Stimulated activated CD8-positive, alpha-beta memory T cell treated with anti-CD3 and anti-CD28 coated beads, Interleukin-12 subunit alpha, Interleukin-12 subunit beta, amount 100 ng/mL, for 24 hours (primary cell): ENCODE measurements at regions not wholly inside any gene's neighbourhood (a gene's known extent, or its start where the extent isn't known, plus 50 kb on each side); places are given as distances from the start of the nearest gene placed in this dataset.

Source experiments
- DNase-seq: peaks from one replicate; pipeline ENCODE4 v3.0.0-alpha.2; 2020; ENCODE audit errors: extremely low read depth

DNA sequence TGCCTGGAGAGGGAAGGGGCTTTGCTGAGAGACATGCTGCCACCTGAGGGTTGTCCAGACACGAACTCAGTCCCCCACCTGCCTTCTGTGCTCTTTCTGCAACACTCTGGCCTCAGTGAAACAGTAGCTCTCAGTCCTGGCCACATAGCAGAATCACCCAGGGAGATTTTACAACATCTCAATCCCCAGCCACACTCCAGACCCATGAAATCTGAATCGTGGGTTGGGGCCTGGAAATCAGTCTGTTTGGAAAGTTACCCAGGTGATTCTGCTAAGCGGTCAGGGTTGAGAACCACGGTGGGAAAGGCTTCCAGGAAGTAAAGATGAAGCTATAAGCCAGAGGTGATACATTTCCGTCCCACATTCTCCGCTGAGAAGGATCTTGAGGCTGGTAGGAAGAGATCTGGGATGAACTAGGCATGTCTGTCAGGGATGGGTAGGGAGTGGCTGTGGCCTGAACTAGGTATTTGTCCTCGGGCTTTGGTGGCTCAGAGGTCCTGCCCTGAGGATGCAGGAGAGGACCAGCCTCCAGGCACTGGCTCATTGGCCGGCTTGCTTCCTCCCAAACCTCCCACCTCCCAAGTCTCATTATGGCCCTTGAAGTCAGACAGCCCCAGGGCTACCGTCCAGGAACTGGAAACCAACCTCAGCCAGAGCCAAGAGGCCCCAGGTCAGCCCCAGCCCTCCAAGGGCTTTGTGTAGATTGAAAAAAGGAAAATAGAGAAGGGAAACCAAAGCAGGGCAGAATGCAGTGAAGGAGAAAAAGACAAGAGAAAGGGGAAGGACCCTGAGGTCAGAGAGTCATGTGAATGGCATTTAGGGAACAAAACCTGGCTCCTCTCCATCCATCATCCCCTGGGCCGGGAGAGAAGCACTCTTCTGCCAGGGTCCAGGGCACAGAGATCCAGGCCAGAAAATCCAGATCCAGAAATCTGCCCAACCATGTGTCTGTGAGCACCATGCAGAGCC, 119.6 kb downstream of the ZFP36L2 start:
- no peak for DNase-seq

DNA sequence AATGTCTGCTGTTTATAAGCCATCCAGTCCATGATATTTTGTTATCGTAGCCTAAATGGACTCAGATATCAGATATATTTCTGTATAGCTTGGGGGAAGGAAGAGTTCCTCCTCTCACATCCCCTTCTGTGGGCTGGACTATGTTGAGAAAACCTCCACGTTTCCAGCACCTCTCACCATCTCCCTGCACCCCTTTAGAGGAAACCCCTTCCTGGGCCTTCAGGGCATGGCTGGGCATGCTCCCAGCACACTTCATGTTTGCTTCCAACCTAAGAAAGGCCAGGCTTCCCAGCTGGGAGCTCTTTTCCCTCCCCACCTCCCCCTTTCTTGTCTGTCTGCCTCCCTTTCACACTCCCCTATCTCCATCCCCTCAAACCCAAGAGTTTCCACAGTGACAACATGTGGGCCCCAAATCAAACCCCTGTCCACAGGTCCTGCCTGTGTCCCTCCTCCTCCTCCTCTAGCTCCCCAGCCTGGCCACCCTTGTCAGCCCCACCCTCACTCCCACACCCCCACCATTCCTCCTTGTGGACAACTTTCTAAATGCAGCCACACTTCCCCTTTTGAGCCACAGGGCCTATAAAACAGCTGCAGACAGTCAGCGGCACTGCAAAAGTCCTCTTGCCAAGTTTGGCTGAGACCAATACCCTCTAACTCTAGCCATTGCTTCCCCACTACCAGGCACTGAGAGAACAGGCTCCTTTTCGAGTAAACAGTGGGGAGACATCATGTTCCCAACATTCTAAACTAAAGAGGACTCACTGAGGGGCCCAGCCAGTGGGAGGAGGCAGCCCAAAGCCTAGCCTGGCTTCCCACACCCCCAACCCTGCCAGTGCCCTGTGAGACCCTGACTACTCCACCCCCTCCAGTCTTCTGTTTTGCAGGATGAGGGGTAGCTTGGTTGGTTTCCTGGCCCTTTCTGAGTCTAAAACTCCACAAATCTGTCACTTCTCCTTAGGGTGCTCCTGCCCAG, 120.5 kb downstream of the ZFP36L2 start:
- no peak for DNase-seq

DNA sequence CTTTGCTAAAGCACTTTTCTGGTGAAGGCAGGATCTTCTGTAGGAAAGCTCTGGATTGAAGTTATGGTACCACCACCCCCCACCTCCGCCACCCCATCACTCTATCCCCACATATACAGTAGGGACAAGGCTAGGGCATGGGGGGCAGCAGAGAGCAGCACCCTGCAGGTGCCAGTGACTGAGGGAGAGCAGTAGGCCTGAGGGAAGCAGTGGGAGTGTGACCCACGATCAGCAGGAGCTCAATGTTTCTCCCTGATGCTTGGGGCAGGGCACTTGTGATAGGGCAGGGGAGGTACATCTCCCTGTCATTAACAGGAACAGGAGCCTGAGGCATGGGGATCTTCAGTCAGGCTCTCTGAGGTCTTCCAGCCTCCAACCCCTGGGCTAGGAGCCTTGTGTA, 121.6 kb downstream of the ZFP36L2 start:
- no peak for DNase-seq

DNA sequence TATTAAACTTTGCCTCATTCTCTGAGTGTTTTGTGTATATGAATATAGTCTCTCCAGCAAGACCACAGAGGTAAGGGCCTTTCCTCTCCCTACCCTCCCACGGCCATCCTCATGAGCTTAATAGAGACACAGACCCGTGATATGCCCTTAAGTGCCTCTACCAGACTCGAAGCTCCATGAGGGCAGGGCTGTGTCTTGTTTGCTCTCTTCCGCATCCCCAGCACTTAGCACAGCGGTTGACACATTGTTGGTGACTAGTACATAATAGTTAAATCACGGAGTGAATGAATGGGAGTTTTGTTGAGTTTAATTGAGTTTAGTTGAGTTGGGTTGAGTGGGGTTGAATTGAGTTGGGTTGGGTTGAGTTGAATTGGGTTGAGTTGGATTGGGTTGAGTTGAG, 122.3 kb downstream of the ZFP36L2 start:
- DNase-seq, result no peak

DNA sequence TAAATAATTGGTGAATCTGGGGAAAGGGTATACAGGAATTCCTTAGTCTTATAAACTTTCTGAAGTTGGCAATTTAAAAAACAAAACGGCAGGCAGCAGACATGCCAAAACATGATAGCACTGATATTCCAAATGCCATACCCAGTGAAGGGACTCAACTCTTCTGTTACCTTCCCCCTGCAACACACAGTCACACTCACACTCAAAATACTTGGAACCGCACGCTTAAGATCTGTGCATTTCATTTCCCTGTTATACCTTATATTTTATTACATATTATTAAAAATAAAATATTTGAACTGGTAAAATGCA, 123.4 kb downstream of the ZFP36L2 start:
- DNase-seq, result no peak

DNA sequence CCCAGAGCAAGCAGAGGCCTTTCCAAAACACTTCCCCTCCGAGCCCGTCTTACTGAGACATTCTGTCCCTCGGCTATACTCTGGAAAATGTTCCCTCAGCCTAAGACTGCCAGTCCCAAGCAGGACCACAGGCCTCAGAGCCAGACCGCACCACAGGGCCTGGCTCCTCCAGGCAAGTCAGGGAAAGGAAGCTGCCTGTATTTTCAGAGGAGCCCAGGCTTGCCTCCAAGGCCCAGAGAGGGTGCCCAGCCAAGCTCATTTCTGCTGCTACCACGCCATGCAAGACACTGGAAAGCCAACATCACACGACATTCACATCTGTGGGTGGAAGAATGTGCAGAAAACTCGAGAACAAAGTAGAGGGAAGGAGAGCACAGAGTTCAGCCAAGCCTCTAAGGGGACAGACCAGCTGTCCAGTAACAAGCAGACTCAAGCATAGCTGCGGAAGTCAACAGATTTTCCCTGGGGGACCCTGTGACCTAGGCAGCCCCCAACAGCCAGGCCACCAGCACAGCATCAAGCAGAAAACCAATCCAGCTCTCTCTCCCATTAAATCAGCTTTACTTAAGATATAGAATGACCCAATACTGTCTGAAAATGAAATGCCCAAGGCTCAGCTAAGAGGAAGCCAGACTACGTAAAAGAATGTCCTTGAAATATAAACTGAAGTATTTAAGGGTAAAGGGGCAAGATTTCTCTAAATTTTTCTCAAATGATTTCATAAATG, 123.9 kb downstream of the ZFP36L2 start:
- no peak for DNase-seq

DNA sequence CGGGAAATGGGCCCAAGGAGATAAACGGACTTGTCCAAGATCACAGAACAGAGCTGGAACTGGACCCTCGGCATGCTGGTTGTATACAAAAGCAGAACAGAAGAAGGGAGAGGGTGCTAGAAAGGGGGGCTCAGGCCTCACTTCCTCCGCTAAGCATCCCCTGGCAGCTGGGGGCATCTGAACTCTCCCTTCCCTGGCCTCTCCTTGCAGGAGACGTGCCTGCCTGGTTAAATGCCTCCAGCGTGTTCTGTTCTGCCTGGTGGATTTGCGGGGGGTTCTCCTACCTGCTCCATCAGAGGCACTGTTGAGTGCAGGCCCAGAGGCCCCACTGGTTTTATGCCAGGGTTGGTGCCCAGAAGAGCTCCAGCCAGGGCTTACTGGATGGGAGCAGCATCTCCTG, 124.7 kb downstream of the ZFP36L2 start:
- DNase-seq, result no peak

DNA sequence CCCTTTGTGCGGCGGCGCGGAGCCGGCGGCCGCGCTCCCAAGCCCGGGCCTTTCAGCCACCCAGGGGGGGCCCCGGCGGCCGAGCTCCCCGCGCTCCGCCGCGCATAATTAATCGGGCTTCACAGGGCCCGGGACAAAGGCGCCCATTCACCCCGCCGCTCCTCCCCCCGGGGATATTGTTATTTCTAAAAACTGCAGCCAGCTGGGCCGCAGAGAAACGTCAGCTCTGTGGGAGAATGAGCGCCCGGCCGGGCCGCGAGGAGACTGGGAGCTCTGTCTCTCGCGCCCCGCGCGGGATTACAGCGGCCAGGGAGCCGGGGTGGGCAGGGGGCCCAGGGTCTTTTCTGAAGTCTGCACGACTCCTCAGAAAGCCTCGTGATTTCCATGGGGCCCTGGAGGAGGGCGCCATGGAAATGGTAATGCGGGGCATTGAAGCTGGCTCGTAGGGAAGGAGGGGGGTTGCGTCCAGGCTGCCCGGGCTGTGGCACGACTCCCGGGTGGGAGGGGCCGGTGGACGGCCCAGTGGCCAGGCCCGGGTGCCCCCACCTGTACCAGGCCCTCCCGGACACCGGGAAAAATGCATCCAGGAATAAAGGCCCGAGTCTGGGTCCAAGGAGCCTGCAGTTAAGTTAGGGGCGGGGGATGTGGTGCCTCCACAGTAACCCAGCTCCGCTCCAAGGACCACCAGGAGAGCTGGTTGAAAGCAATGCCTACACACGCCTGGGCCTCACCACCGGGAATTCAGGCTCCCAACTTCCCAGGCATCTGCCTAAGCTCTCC, 125.3 kb downstream of the ZFP36L2 start:
- DNase-seq, result no peak

DNA sequence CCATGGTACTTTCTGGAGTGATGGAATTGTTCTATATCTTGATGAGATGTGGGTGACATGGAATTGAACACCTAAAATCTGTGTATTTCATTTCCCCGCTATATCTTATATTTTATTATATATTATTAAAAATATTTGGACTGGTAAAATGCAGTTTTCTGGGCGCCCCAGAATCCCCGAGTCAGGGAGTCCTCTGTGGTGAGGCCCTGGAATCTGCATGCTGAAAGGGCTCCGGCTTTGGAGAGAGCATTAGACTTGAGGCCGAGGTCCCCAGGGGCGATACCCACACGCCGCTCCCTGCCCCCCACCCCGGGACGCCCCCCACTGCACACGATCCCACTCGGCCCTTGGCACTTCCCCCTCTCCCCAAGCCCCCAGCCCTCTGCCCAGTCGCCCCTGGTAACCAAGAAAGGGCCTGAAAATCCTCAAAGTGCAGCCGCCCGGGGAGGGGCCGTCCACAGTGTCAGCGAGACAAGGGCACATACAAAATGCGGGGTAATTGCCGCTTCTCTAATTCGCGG, 126.0 kb downstream of the ZFP36L2 start:
- no peak for DNase-seq

DNA sequence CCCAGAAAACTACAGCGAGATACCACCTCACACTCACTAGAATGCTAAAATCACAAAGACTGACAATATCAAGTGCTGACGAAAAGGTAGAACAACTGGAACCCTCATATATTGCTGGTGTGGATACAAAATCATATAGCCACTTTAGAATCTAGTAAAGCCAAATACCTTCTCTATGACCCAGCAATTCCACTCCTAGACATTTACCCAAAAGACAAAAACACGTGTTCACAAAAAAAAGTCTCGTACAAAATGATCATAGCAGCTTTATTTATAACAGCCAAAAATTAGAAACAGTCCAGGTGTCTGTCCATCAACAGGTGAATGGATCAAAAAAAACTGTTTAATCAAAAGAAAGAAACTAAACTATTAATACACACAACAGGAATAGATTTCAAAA, 126.6 kb downstream of the ZFP36L2 start:
- DNase-seq, result no peak

DNA sequence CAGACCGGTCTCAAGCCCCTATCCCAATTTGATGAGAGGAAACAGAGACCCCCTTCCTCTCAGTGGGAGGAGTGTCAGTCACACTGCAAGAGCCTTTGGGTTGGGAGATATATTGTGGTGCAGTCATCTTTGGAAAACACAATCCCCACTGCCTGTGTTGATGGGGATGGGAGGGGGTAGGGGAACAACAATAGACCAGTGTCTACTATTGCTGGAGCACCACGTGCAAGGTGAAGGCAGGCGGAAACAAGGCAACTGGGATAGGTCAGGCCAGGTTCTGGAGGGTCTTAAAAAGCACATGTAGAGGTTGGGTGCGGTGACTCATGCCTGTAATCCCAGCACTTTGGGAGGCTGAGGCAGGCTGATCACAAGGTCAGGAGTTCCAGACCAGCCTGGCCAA, 127.9 kb downstream of the ZFP36L2 start:
- DNase-seq, result no peak

DNA sequence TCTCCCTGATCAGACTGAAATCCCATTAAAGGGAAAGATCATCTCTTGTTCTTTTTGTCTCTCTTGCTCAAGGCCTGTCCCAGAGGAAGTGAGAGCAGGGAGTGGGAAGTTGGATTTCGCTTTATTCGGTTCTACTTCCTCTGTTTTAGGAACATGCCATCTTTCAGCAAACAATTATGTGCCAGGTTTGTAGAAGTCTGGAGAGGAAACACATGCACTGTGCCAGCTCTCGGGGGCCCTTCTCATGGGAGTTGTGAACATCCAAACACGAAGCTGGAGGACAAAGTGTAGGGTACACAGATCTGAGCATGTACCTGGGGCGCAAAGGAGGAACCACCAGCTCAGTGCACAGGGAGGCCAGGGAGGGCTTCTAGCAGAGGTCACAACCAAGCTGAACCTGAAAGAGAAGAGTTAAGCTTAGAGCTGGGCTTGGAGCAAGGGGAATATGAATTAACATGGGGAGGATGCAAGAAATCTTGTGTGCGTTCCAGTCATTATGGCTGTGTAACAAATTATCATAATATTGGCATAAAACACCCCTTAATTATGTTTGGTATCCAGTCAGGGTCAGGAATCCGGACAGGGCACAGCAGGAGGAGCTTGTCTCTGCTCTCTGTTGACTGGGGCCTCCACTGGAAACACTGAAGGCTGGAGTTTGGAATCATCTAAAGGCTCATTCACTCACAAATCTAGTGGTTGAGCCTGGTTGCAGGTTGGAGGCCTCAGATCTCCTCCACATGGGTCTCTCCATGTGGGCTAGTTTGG, 128.6 kb downstream of the ZFP36L2 start:
- no peak for DNase-seq

DNA sequence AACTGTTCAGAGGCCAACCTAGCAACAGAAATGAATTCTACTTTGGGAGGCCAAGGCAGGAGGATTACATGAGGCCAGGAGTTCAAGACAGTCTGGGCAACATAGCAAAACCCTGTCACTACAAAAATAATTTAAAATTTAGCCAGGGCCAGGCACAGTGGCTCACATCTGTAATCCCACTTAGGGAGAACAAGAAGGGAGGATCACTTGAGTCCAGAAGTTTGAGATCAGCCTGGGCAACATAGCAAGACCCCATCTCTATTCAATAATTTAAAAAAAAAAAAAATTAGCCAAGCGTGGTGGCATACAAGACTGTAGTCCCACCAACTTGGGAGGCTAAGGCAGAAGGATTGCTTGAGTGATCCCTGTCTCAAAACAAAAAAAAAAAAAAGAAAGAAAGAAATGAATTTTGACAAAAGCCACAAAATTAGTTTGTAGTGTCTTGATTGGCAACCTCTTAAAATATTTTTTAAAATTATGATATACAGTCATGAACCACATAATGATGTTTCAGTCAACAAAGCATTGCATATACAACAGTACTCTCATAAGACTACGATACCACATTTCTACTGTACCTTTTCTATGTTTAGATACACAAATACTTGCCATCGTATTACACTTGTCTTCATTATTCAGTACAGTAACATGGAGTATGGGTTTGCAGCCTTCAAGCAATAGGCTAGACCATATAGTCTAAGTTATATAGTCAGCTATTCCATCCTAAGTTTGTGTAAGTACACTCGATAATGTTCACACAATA, 130.7 kb downstream of the ZFP36L2 start:
- no peak for DNase-seq

DNA sequence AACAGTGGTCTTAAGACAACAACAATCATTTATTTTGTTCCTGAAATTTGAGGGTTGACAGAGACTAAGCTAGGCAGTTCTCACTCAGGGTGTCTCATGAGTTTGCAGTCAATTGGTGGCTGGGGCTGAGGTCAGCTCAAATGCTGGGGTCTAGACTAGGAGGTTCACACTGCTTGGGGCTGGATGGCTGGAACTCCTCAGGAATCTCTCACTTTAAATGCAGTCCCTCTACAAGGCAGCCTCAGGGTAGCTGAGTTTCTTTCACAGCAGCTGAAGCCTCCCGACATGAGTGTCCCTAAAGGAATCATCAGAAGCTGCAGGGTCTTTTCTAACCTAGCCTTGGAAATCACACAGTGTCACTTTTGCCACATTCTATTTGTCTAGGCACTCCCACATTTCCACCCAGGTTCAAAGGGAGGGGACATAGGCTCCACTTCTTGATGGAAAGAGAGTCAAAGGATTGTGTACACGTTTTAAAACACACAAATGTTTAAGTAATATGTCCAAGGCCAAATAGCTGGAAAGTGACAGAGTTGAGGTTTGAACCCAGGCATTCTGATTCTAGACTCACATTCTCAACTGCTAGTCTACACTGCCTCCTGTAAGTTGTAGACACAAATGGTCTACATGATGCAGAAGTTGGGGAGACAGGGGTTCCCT, 133.8 kb downstream of the ZFP36L2 start:
- DNase-seq, result no peak

DNA sequence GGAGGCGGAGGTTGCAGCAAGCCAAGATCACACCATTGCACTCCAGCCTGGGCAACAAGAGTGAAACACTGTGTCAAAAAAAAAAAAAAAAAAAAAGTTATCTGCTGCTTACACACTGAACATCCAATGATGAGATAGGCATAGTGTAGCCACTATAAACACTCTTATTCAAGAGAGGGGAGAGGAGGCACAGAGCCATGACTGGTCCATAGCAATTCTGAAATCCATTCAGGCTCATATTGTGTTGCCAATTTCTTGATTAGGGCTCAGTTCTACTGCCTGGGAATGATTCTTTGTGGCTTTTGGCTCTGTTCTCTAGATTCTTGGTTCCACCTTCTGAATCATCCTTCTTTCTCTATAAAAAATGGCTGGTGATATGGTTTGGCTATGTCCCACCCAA, 136.1 kb downstream of the ZFP36L2 start:
- DNase-seq, result no peak

DNA sequence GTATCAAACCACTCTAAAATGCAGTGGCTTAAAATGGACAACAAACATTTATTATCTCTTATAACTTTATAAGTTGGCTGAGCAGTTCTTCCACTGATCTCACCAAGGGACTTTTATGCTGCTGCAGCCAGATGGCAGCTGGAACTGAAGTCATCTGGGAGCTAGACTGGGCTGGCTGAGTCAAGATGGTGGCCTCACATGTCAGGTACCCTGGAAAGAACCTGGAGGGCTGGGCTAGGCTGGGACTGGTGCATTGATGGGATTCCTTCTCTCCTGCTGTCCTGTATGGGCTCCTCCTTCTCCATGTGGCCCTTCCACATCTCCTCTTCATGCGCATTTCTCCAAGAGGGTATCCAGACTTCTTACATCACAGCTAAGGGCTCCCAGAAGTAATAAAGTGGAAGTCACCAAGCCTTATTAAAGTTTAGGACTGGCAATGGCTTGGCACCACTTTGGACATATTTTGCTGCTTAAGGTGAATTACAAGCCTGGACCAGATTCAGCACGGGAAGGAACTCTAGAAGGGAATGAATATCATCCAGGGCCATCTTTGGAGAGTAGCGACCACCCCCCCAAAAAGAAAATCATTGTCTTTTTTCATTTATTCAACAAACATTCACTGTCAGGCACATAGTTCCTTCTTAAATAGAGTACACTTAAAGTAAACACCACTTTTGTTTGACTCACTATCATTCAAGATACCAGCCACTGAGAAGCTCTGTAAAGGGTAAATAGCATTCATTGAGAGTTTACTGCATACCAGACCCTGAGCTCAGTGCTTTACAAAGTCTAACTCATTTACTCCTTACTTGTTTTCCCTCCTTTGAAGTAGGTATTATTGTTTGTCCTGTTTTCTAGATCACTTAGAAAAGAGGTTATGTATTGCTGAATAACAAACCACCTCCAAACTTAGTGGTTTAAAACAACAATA, 138.0 kb downstream of the ZFP36L2 start:
- no peak for DNase-seq

DNA sequence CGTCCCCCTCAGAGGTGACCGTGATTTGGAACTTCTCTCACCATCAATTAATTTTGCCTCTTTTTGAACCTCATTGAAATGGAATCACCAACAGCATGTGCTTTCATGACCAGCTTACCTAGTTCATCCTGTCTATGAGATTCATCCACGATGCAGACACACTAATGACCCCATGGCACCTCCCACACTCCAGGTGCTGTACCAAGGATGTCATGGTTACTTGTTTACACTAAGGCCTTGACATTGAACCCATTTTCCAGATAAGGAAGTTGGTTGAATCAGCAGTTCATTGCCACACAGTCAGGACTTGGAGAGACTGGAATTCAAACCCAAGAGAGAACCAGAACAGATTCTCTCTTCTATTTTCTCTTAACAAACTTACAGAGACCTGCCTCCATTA, 139.0 kb downstream of the ZFP36L2 start:
- no peak for DNase-seq
